WERI-Rb-1 (cell line): ENCODE measurements at regions not wholly inside any gene's neighbourhood (a gene's known extent, or its start where the extent isn't known, plus 50 kb on each side); places are given as distances from the start of the nearest gene placed in this dataset.

ENCODE experiments used
- DNase-seq: peaks from one replicate; pipeline ENCODE4 v3.0.0-alpha.2; 2020
- H3K27ac ChIP-seq: fragments of 250-450 bp; sonication (Bioruptor Pico); 2 replicates; pipeline ENCODE4 v1.5.1; 2020; ENCODE audit warnings: mild to moderate bottlenecking, moderate library complexity
- H3K27me3 ChIP-seq: fragments of 250-450 bp; sonication (Bioruptor Pico); 2 replicates; pipeline ENCODE4 v1.5.1; 2021; ENCODE audit warnings: mild to moderate bottlenecking, low read depth, moderate library complexity; ENCODE audit not compliant: insufficient read depth, severe bottlenecking
- H3K36me3 ChIP-seq: fragments of 250-450 bp; sonication (Bioruptor Pico); 2 replicates; pipeline ENCODE4 v1.5.1; 2020; ENCODE audit warnings: mild to moderate bottlenecking, moderate library complexity
- H3K4me3 ChIP-seq: 2 replicates; pipeline ENCODE4 v1.5.1; 2011; ENCODE audit warnings: low read depth, mild to moderate bottlenecking, control low read depth, low read length
- H3K9me3 ChIP-seq: fragments of 250-450 bp; sonication (Bioruptor Pico); 2 replicates; pipeline ENCODE4 v1.5.1; 2021; ENCODE audit warnings: mild to moderate bottlenecking, moderate library complexity; ENCODE audit not compliant: severe bottlenecking
- CTCF ChIP-seq: IDR thresholded peaks from 2 replicates; pipeline ENCODE4 v1.5.1; 2011; ENCODE audit warnings: low read depth, mild to moderate bottlenecking, control low read depth, inconsistent platforms, low read length

DNA sequence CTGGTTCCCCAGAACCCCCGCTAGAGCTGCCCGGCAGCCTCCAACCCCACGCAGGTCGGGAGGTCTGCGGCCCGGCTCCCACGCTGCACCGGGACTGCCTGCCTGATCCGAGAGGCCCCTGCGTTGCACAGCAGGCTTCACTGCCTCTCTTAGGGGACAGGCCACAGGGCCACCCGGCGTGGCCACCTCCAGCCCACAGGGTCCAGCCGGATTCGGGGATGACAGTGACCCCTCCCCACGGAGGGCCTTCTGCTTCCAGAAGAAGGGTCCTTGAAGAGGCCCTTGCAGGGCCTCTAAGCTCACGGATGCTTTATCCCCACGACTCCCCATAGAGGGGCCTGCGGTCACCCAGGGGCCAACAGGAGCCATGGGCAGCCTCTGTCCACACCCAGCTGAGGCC, 66.1 kb upstream of the PPP1R26 start:
- H3K36me3 ChIP-seq: no peaks in the 10 kb centered on the region
- H3K4me3 ChIP-seq: no peak overlapping the region
- TF ChIP-seq CTCF: no peak
- no peak for DNase-seq
- no peaks in the 10 kb centered on the region for H3K9me3 ChIP-seq
- H3K27ac ChIP-seq: no peak overlapping the region
- H3K27me3 ChIP-seq: no peaks in the 10 kb centered on the region

- Histone ChIP-seq H3K4me3 (no peak overlapping the region), H3K9me3 (no peaks in the 10 kb centered on the region), H3K36me3 (no peaks in the 10 kb centered on the region), H3K27ac (no peak overlapping the region), H3K27me3 (no peaks in the 10 kb centered on the region)
- TF ChIP-seq CTCF: no peak
- no peak for DNase-seq
Observed at GRCh38 chr9:135414293-135414692, 65.3 kb upstream of the PPP1R26 start.

DNA sequence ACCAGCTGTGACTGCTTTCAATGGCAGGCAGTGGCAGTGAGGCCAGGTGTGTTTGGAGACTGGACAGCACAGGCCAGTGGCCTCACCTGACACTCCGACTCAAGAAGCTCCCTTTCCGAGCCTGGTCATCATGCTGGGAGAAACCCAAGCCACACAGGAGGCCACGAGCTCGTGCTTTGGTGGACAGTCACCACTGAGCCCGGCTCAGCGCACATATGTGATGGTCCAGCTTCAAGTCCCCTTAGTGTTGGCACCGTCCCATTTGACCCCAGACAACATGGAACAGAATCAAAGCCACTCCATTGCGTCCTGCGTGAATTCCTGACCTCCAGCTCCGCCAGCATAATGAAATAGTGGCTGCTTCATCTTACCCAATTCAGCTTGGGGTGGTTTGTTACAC, 64.0 kb upstream of the PPP1R26 start:
- Histone ChIP-seq H3K36me3 (no peaks in the 10 kb centered on the region), H3K4me3 (no peak overlapping the region), H3K27ac (no peak overlapping the region), H3K9me3 (no peaks in the 10 kb centered on the region), H3K27me3 (no peaks in the 10 kb centered on the region)
- DNase-seq: no peak
- no peak for TF ChIP-seq CTCF

- Histone ChIP-seq H3K27ac (no peak overlapping the region), H3K27me3 (no peaks in the 10 kb centered on the region), H3K4me3 (no peak overlapping the region), H3K9me3 (no peaks in the 10 kb centered on the region), H3K36me3 (no peaks in the 10 kb centered on the region)
- no peak for DNase-seq
- TF ChIP-seq CTCF: no peak
Observed at GRCh38 chr9:135416664-135417290, 62.8 kb upstream of the PPP1R26 start.

- no peaks in the 10 kb centered on the region for H3K27me3 ChIP-seq
- no peaks in the 10 kb centered on the region for H3K36me3 ChIP-seq
- no peak overlapping the region for H3K27ac ChIP-seq
- no peak overlapping the region for H3K4me3 ChIP-seq
- DNase-seq: no peak
- no peak for TF ChIP-seq CTCF
- H3K9me3 ChIP-seq: no peaks in the 10 kb centered on the region
Observed at GRCh38 chr9:135418161-135418560, 61.4 kb upstream of the PPP1R26 start.

DNA sequence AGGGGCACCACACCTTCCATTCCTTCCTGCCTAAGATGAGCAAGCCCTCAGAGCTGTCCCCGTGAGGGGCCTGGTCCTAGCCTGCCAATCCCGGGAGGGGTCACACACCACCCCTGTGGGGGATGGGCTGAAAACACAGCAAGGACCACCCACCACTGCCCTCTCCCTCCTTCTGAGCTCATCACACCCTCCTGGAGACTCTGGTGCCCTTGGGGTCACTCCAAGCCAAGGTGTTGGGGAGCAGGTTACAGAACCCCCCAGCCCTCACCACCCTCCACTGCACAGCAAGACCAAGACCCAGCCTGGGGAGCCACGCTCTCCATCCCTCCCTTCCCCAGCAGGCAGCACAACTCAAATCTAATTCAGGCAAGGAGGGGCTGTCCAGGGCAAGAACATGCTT, 60.5 kb upstream of the PPP1R26 start:
- no peak for TF ChIP-seq CTCF
- Histone ChIP-seq H3K27ac (no peak overlapping the region), H3K9me3 (no peaks in the 10 kb centered on the region), H3K36me3 (no peaks in the 10 kb centered on the region), H3K27me3 (no peaks in the 10 kb centered on the region), H3K4me3 (no peak overlapping the region)
- no peak for DNase-seq
